SK-N-SH (cell line): ENCODE measurements at regions not wholly inside any gene's neighbourhood (a gene's known extent, or its start where the extent isn't known, plus 50 kb on each side); places are given as distances from the start of the nearest gene placed in this dataset.

Experiments
- CTCF ChIA-PET: fragments of 300-600, 350-600 bp; formaldehyde crosslinking; extraction: SDS; loops from one replicate; lab custom pipeline; 2021; lab: Yijun Ruan, JAX
- POLR2A ChIA-PET: fragments of 350-600 bp; sonication (Branson Sonifier 250); formaldehyde crosslinking; extraction: SDS; loops from one replicate; lab custom pipeline; 2020; ENCODE audit warnings: antibody characterized with exemption, inconsistent platforms; lab: Yijun Ruan, JAX
- DNase-seq: peaks from one replicate; pipeline ENCODE4 v3.0.0; 2012
- H2AFZ ChIP-seq: fragments of 200-600 bp; sonication (generic); 2 replicates; pipeline ENCODE4 v1.8.1; 2016; ENCODE audit warnings: antibody characterized with exemption, mild to moderate bottlenecking, low read depth
- H3F3A ChIP-seq: fragments of 200-600 bp; sonication (generic); replicated peaks from 2 replicates; pipeline ENCODE3; 2016; ENCODE audit warnings: antibody characterized with exemption, mild to moderate bottlenecking; ENCODE audit not compliant: insufficient read depth
- H3K27ac ChIP-seq, 2 experiments: fragments of 200-500 bp in 1 of 2; fragments of 200-600 bp in 1 of 2; sonication (Bioruptor generic) in 1 of 2; sonication (generic), shearing (Covaris generic) in 1 of 2; 2 replicates each; pipeline versions ENCODE4 v1.5.1 to v1.6.1; 2014 to 2016; ENCODE audit warnings: low read depth in 2 of 2, inconsistent platforms in 1 of 2, low read length in 1 of 2, mild to moderate bottlenecking in 1 of 2, mixed read lengths in 1 of 2
- H3K27me3 ChIP-seq: fragments of 200-600 bp; sonication (generic), shearing (Covaris generic); 2 replicates; pipeline ENCODE4 v1.6.1; 2016; ENCODE audit warnings: mixed run types; ENCODE audit not compliant: insufficient read depth
- H3K36me3 ChIP-seq, 2 experiments: fragments of 200-500 bp in 1 of 2; fragments of 200-600 bp in 1 of 2; sonication (Bioruptor generic) in 1 of 2; sonication (generic) in 1 of 2; replicated peaks in 1 of 2; 2 replicates each; pipeline versions ENCODE3 to v1.5.1; 2014 to 2016; ENCODE audit warnings: low read length in 1 of 2, mild to moderate bottlenecking in 1 of 2; ENCODE audit not compliant: insufficient read depth in 2 of 2, control insufficient read depth in 1 of 2
- H3K4me1 ChIP-seq, 2 experiments: fragments of 200-500 bp in 1 of 2; fragments of 200-600 bp in 1 of 2; sonication (Bioruptor generic) in 1 of 2; sonication (generic), shearing (Covaris generic) in 1 of 2; 2 replicates each; pipeline versions ENCODE4 v1.5.1 to v1.6.1; 2014 to 2016; ENCODE audit warnings: low read depth in 1 of 2, low read length in 1 of 2, mixed run types in 1 of 2; ENCODE audit not compliant: insufficient read depth in 2 of 2, control insufficient read depth in 1 of 2
- H3K4me2 ChIP-seq: fragments of 200-600 bp; sonication (generic), shearing (Covaris generic); 2 replicates; pipeline ENCODE4 v1.6.1; 2017; ENCODE audit warnings: mixed run types
- H3K4me3 ChIP-seq, 2 experiments: fragments of 200-500 bp in 1 of 2; fragments of 200-600 bp in 1 of 2; sonication (Bioruptor generic) in 1 of 2; sonication (generic), shearing (Covaris generic) in 1 of 2; 2 replicates each; pipeline versions ENCODE4 v1.5.1 to v1.8.1; 2014 to 2016; ENCODE audit warnings: low read depth in 2 of 2, inconsistent platforms in 1 of 2, low read length in 1 of 2, mild to moderate bottlenecking in 1 of 2, mixed read lengths in 1 of 2, moderate library complexity in 1 of 2
- H3K79me2 ChIP-seq: fragments of 200-600 bp; sonication (generic); 2 replicates; pipeline ENCODE4 v1.8.1; 2017; ENCODE audit warnings: mild to moderate bottlenecking; ENCODE audit not compliant: insufficient read depth
- H3K9ac ChIP-seq: fragments of 200-600 bp; sonication (generic); 2 replicates; pipeline ENCODE4 v1.6.1; 2017; ENCODE audit warnings: mixed run types
- H3K9me2 ChIP-seq: fragments of 200-600 bp; sonication (generic); 2 replicates; pipeline ENCODE4 v1.6.1; 2017; ENCODE audit warnings: mixed run types
- H3K9me3 ChIP-seq: fragments of 200-600 bp; sonication (generic); 2 replicates; pipeline ENCODE4 v1.6.1; 2017; ENCODE audit warnings: mixed run types, mild to moderate bottlenecking, moderate library complexity
- H4K20me1 ChIP-seq: fragments of 200-600 bp; sonication (generic); 2 replicates; pipeline ENCODE4 v1.6.1; 2017; ENCODE audit warnings: mild to moderate bottlenecking, mixed run types; ENCODE audit not compliant: insufficient read depth
- CHD2 ChIP-seq: fragments of 150-350 bp; IDR thresholded peaks from 2 replicates; pipeline ENCODE4 v1.6.1; 2018; ENCODE audit warnings: low read length; ENCODE audit not compliant: partially characterized antibody
- ELF1 ChIP-seq: IDR thresholded peaks from 2 replicates; pipeline ENCODE4 v1.4.0; 2012
- FOSL2 ChIP-seq: IDR thresholded peaks from 2 replicates; pipeline ENCODE4 v1.4.0; 2012; ENCODE audit warnings: low read depth, mild to moderate bottlenecking, moderate library complexity, borderline replicate concordance
- FOXJ3 ChIP-seq: sonication (generic); formaldehyde crosslinking; IDR thresholded peaks from 2 replicates; pipeline ENCODE4 v1.5.1; 2020; ENCODE audit warnings: mild to moderate bottlenecking, missing genetic modification reagents
- FOXM1 ChIP-seq: IDR thresholded peaks from 2 replicates; pipeline ENCODE4 v1.4.0; 2012; ENCODE audit warnings: low read depth, mild to moderate bottlenecking
- JUND ChIP-seq: IDR thresholded peaks from 2 replicates; pipeline ENCODE4 v1.4.0; 2012
- NRF1 ChIP-seq: IDR thresholded peaks from 2 replicates; pipeline ENCODE4 v1.6.1; 2012; ENCODE audit warnings: low read depth, mild to moderate bottlenecking, low read length
- POLR2AphosphoS5 ChIP-seq: IDR thresholded peaks from 2 replicates; pipeline ENCODE4 v1.6.1; 2012; ENCODE audit warnings: low read depth, low read length
- RAD21 ChIP-seq: IDR thresholded peaks from 2 replicates; pipeline ENCODE4 v1.6.1; 2012; ENCODE audit warnings: mild to moderate bottlenecking, low read length
- RCOR1 ChIP-seq: fragments of 150-350 bp; IDR thresholded peaks from 2 replicates; pipeline ENCODE4 v1.6.1; 2017; ENCODE audit warnings: antibody characterized with exemption, low read length
- RFX5 ChIP-seq: IDR thresholded peaks from 2 replicates; pipeline ENCODE4 v1.6.1; 2012; ENCODE audit warnings: mild to moderate bottlenecking, improper control_type of control experiment, low read length
- RXRA ChIP-seq: IDR thresholded peaks from 2 replicates; pipeline ENCODE4 v1.4.0; 2012; ENCODE audit warnings: low read depth, mild to moderate bottlenecking, borderline replicate concordance
- SIN3A ChIP-seq: IDR thresholded peaks from 2 replicates; pipeline ENCODE4 v1.6.1; 2012; ENCODE audit warnings: low read depth, mild to moderate bottlenecking, low read length, moderate library complexity, borderline replicate concordance
- ZBTB33 ChIP-seq: IDR thresholded peaks from 2 replicates; pipeline ENCODE4 v1.4.0; 2012; ENCODE audit warnings: low read depth, borderline replicate concordance
- WGBS: methylation state at CpG from one replicate; pipeline ENCODE4 v1.1.6; 2017; ENCODE audit warnings: low lambda C conversion rate; 5-methylcytosine and 5-hydroxymethylcytosine counted together
- TF ChIP-seq, protein P1 (sequence below): fragments of 150-350 bp; IDR thresholded peaks from 2 replicates; pipeline ENCODE4 v1.6.1; 2017; ENCODE audit warnings: antibody characterized with exemption, low read length, low read depth, borderline replicate concordance

GRCh38 chr6:77548662-77549366, 85.5 kb upstream of the HTR1B start:
- 4% methylated on average over 6 of the region's 6 CpGs for WGBS
- H3K4me1 ChIP-seq: no peaks in the 10 kb centered on the region
- no peak overlapping the region for H3K9ac ChIP-seq
- DNase-seq: no peak
- no peaks in the 10 kb centered on the region for H3K36me3 ChIP-seq
- POLR2A ChIA-PET: no interaction called here
- H2AFZ ChIP-seq: no peak overlapping the region
- H3K9me2 ChIP-seq: no peaks in the 10 kb centered on the region
- CTCF ChIA-PET: no interaction called here
- H3K27me3 ChIP-seq: no peaks in the 10 kb centered on the region
- H3F3A ChIP-seq: no peaks in the 10 kb centered on the region
- no peaks in the 10 kb centered on the region for H4K20me1 ChIP-seq
- H3K27ac ChIP-seq: no peak overlapping the region
- no peaks in the 10 kb centered on the region for H3K79me2 ChIP-seq
- no peaks in the 10 kb centered on the region for H3K9me3 ChIP-seq
- H3K4me3 ChIP-seq: no peak overlapping the region
- TF ChIP-seq JUND (no peak), FOXJ3 (no peak), RFX5 (no peak), ZBTB33 (no peak), FOSL2 (no peak), RAD21 (no peak), POLR2AphosphoS5 (no peak), CHD2 (no peak), SIN3A (no peak), ELF1 (no peak), RCOR1 (no peak), NRF1 (no peak), RXRA (no peak)
- TF ChIP-seq, protein P1, sequence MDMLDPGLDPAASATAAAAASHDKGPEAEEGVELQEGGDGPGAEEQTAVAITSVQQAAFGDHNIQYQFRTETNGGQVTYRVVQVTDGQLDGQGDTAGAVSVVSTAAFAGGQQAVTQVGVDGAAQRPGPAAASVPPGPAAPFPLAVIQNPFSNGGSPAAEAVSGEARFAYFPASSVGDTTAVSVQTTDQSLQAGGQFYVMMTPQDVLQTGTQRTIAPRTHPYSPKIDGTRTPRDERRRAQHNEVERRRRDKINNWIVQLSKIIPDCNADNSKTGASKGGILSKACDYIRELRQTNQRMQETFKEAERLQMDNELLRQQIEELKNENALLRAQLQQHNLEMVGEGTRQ: no peak
- TF ChIP-seq, all 33 proteins: peak for 0
- no peak overlapping the region for H3K4me2 ChIP-seq

DNA sequence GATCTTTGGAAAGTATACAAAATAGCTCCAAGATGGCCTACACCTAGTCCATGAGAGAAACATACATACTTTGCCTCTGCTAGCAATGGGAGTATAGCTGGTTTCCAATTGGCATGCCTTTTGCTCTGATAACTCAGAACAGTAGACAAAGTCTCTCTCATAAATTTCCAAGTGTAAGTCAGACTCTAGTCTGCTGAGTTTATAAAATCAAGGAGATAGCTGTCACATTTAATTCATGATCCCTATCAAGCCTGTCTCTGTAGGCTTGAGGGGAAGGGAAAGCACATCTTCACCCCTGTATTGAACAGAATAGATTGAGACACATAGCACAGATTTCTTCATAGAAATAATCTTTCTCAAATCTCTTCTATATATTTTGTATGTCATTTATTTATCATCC, 87.8 kb upstream of the HTR1B start:
- Histone ChIP-seq H3K27me3 (no peaks in the 10 kb centered on the region), H3K4me2 (no peak overlapping the region), H4K20me1 (no peaks in the 10 kb centered on the region), H3K4me3 (no peak overlapping the region), H3K27ac (no peak overlapping the region), H3K9ac (no peak overlapping the region), H3K36me3 (no peaks in the 10 kb centered on the region), H3K9me2 (no peaks in the 10 kb centered on the region), H3K79me2 (no peaks in the 10 kb centered on the region), H3K9me3 (no peaks in the 10 kb centered on the region), H3K4me1 (no peaks in the 10 kb centered on the region), H2AFZ (no peak overlapping the region), H3F3A (no peaks in the 10 kb centered on the region)
- TF ChIP-seq ELF1 (no peak), FOXM1 (no peak)
- CTCF ChIA-PET: no interaction called here
- DNase-seq: no peak
- POLR2A ChIA-PET: no interaction called here
